Esophagus mucosa (tissue), 1 donor: ENCODE measurements at regions not wholly inside any gene's neighbourhood (a gene's known extent, or its start where the extent isn't known, plus 50 kb on each side); places are given as distances from the start of the nearest gene placed in this dataset.
"Not testable (repeated sequence)": the region's sequence is repeated elsewhere in the genome, so short reads cannot be mapped to it uniquely, and the experiment has no call there.

ENCODE experiments used
- ATAC-seq: fragments of 200-7000 bp; cut with Tn5 transposase; one replicate; pipeline ENCODE4 v1.9.1; 2020
- donor health status: DM: yes; HTN: yes; CAD: no.

DNA sequence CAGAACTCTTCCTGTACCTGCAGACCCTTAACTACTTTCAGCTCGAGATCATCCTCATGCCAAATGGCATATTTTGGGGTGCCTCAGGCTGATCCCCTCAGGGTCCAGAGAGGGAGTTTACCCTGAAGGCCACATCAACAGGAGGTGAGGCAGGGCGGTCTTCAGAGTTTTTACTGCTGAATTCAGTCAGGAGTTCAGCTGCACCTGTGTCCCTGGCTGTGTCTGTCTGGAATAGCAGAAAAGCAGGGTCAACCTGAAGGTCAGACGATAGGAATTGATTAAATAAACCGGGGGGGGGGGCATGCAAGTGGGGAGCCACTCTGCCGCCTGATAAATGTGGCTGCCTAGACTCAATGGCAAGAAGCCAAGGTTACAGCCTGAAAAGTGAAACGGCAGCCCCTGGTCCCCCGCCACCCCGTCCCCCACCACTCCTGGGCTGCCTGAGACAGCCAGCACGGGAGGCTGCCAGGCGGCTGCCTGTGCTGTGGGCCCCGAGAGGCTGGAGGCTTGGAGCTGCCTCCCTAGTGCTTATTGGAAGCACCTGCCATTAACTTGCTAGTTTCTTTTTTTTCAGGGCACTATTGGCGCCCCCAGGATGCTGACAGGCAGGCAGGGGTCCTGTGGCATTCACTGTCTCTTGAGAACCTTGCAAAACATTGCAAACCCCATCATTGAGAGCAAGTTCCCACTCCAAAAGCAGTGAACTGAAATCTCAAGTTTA is 182.7 kb upstream of the PPP1R26 start:
- ATAC-seq, result no peak

GRCh38 chr9:135297456-135298075 is 182.0 kb upstream of the PPP1R26 start:
- ATAC-seq, result no peak

GRCh38 chr9:135299239-135299590 is 180.4 kb upstream of the PPP1R26 start:
- ATAC-seq, result no peak

DNA sequence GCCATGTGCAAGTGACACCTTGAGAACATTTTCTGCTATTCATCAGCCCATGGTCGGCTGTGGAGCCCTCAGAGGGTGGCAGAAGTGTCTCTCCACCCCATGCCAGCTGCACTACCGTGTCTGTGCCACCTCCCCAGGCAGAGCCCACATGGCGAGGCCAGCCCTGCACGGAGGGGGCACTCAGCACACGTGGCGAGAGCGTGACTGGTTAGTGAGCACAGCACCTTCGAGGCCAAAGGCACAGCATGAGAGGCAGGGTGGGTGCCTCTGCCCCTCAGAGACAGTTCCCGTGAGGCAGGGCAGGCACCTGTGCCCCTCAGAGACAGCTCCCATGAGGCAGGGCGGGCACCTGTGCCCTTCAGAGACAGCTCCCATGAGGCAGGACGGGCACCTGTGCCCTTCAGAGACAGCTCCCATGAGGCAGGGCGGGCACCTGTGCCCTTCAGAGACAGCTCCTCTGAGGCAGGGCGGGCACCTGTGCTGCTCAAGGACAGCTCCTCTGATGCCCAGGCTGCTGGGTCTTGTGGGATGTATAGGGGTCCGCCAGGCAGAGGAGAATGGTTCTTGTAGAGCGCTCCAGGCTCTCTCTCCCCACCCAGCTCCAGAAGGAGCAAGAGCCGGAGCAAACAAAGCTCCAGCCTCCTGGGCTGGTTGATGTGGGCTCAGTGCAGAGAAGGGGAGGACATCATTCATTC is 179.8 kb upstream of the PPP1R26 start:
- no peak for ATAC-seq

DNA sequence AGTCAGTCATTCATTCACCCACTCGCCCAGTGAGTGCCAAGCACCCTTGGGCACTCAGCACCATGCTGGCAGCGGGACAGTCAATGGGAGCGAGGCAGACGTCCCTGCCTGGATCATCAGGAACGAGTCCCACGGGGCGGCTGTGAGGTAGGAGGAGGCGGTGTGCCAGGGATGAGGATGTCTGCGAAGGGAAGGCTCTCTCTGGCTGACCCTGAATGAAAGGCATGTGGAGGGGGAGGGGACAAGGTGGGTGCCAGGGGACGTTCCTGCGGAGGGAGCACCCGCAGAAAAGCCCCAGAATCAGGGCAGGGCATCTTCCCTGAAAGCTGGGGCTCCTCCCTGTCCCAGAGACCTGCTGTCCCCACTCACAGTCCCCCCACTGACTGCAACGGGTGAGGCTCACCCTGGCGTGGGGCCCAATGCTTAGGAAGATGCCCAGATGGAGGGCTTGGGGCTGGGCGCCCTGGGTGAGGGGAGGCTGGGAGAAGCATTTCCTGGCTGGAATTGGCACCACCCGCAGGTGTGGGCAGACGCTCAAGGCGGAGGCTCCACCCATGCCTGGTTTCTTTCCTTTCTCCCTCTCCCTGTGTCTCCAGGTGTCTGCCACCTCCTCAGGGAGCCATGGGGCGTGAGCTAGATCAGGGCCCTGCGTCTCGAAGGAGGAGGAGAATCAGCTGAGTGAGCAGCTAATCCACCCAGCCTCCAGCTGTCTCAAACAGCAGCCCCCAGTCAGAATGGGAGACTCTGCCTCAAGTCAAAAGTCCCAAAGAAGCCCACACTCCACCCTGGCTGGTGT is 179.0 kb upstream of the PPP1R26 start:
- no peak for ATAC-seq

DNA sequence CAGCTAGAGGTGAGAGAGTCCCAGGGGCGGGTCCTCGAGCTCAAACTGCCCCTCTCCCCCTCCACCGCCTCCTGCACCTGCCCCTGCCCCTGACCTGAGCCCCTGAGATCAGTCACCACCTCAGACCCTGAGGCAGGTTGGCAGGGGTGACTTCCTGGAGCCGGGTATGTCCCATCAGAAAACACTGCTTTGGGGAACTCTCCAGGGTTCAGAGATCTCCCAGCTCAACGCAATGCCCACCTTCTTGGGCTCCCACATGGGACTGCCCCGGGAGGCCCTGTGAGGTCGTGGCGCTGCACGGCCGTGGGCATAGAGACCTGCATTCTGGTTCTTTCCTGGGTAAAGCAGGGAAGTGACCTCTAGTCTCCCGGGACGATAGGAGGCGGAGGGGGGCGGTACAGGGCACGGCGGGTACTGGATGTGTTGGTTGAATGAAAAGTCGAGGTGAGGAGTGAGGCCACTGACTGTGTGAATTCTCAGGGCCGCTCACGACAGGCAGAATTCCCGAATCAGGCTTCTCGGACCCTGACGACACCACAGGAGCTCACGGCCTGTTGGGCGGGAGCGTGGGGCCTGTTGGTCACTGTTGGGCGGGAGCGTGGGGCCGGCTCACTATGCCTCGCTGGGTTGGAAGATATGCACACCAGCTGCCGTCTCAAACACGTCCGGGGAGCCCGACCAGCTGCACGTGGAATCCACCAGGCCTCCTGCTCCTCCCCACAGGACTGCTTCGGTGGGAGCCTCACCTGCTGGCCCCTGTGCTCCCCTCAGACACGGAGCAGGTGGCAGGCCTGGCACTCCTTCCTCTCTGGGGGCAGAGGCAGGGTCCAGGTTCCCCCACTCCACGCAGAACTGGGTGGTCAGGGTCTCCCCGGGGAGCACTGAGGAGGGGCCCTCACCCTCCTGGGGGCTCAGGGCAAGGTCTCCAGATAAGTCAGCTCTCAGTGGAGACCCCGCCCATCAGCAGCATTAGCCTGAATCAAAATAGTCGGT is 178.0 kb upstream of the PPP1R26 start:
- ATAC-seq, result no peak

DNA sequence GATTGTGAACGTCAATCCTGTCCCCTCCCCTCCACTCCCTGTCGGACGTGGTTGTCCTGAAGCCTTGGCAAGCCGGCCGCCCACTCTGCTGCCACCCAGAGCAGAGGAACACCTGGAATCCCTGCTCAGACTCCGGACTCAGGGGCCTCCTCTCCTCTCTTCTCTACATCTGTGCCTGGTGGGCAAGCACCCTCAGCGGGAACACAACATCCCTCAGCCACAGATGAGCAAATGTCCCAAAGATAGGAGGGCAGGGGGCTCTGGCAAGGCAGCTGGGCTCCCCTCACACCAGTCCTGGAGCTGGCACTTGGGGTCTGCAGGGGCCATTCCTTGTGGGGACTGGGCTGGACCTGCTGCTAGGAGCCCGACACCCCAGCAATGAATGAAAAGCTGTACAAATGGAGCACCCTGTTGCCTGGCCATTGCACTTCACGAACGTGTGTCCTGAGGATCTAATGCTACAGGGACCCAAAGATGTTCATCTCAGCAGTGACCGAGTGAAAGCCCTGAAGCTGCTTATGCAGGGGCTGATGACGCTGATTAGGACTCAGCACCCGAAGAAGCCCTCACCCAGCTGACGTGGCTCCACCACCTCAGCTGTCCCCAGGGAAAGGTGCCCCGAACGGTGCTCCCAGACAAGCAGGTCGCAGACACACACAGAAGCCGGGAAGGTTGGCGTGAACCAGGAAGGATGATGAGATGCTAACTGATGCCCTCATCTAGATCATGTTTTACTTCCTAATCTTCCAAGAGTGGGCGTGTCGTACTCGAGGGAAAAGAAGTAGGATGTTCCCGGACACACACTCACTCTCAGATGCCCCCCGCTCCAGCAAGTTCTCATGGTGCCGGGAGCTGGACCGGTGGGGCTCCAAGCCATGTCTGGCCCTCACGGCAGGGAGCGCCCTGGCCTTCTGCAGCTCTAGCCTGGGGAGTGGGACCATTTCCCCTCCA is 177.0 kb upstream of the PPP1R26 start:
- ATAC-seq, result no peak

DNA sequence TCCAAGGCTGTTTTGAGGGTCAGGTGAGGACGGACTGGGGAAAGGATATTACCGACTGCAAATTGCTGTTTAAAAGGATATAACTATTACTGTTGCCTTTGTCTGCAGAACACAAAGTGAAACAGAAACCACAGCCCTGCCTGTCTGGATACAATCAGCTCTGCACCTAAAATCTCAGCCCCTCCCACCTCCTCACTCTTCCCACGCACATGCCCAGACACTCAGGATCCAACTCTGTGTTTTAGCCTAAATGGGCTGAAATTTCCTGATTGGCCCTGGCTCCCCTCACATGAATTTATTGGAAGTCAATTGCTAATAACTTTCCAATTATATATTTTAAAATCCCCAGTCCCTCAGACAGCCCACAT is 176.3 kb upstream of the PPP1R26 start:
- no peak for ATAC-seq

GRCh38 chr9:135303865-135304499 is 175.6 kb upstream of the PPP1R26 start:
- no peak for ATAC-seq

GRCh38 chr9:135304886-135305285 is 174.7 kb upstream of the PPP1R26 start:
- ATAC-seq, result no peak

DNA sequence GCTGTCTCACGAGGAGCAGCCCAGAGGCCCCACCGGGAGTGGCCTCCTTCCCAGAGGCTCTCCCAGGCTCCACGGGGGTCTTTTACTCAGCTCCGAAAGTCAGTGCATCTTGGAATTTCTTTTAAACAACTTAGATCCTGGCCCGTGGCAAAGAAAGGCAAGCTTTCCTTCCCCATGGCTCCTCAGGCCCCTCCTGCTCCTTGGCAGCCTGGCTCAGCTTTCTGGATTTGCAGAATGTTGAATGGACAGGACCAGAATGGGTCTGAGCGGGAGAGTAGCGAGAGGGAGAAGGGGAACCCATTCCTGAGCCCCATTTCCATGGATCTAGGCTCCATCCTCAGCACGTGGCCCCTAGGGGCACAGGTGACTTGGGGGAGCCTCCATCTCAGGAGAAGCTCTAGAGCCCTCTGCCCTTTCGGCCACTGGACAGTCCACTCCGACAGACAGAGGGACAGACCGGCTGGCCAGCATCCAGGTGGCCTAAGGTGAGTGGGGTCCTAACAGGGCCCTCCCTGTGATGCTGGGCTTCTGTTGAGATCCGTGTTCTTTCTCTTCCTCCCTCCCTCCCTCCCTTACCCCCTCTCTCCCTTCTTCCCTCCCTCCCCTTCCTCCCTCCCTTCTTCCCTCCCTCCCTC is 173.9 kb upstream of the PPP1R26 start:
- no peak for ATAC-seq

DNA sequence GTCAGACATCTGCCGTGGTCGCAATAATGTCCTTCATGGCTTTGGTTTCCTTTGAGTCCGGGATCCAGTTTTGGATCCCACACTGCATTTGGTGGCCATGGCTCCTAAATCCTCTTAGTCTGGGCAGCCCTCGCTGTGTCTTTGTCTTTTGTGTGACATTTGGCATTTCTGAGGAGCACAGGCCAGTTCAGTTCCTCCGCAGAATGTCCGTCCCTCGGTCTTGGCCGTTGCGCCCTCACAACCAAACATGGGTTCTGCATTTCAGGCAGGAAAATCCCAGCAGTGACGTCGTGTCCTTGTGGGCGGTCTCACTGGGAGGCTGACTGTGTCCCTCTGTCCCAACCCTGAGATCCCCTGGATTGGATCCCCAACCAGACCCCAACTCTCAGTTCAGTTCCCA is 172.9 kb upstream of the PPP1R26 start:
- ATAC-seq, result no peak

- no peak for ATAC-seq
Measured at GRCh38 chr9:135307300-135307699, 172.3 kb upstream of the PPP1R26 start.

DNA sequence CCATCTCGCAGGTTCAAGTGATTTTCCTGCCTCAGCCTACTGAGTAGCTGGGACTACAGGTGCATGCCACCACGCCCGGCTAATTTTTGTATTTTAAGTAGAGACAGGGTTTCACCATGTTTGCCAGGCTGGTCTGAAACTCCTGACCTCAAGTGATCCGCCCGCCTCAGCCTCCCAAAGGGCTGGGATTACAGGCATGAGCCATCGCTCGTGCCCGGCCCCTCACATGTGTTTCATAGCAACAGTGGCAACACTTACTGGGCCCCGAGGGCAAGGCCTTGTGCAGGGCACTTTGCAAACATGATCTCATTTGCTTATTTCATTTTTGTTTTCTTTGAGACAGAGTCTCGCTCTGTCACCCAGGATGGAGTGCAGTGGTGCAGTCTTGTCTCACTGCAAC is 171.7 kb upstream of the PPP1R26 start:
- ATAC-seq, result not testable (repeated sequence)

GRCh38 chr9:135308821-135309762 is 170.5 kb upstream of the PPP1R26 start:
- ATAC-seq, result no peak

DNA sequence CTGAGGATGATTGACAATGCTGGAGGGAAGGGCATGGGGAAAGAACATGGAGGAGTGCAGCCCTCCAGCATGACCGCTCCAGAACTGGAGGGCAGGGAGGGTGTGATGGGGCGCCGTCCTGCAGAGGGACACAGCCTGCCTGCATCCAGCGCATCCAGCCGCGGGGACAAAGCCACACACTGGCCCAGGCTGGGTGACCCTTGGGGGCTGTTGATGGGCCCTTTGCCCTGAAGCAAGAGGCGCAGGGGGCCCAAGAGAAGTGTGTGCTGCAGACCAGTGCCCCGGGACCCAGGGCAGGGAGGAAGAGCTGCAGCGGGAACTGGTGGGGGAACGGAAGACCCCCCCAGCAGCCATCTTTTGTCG is 169.8 kb upstream of the PPP1R26 start:
- ATAC-seq, result no peak

DNA sequence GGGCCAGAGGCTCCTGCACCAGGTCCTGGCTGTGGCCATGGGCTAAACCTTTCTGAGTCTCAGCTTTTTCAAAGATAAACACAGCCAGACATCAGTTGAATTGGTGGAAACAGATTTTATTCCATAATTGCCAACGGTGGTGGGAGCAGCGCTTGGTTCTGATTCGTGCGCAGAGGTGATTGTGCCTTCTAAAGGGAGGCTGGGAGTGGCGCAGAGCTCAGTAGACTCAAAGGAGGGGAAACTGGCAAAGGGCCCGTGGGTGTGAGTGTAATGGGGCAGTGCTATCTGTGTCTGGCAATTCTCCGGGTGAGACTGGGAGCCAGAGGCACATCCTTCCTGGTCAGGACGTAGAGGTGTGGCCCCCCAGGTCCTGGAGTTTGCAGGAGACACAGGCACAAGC is 169.4 kb upstream of the PPP1R26 start:
- ATAC-seq, result no peak

DNA sequence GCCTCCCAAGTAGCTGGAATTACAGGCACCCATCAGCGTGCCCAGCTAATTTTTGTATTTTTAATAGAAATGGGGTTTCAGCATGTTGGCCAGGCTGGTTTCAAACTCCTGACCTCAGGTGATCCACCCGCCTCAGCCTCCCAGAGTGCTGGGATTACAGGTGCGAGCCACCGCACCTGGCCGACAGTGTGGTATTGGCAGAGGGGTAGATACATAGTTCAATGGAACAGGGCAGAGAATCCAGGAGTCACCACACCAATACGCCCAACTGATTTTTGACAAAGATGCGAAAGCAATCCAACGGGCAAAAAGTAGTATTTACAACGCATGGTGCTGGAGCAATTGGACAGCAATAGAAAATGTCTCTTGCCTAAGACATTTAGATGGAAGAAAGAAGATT is 164.0 kb upstream of the PPP1R26 start:
- no peak for ATAC-seq

- no peak for ATAC-seq
Measured at GRCh38 chr9:135320331-135320730, 159.3 kb upstream of the PPP1R26 start.
